GM19099 (cell line): ENCODE measurements at regions not wholly inside any gene's neighbourhood (a gene's known extent, or its start where the extent isn't known, plus 50 kb on each side); places are given as distances from the start of the nearest gene placed in this dataset.

ENCODE experiments used
- POLR2A ChIP-seq: IDR thresholded peaks from 3 replicates; pipeline ENCODE4 v1.6.1; 2011; ENCODE audit warnings: low read depth; ENCODE audit not compliant: insufficient read length; ENCODE audit errors: extremely low read depth

- no peak for TF ChIP-seq POLR2A
Measured at GRCh38 chr1:82728206-82728605, 927.5 kb downstream of the ADGRL2 start.

- TF ChIP-seq POLR2A, result no peak
Measured at GRCh38 chr1:82724246-82724645, 923.5 kb downstream of the ADGRL2 start.

GRCh38 chr1:82722608-82723007, 921.9 kb downstream of the ADGRL2 start:
- no peak for TF ChIP-seq POLR2A

- TF ChIP-seq POLR2A, result no peak
Measured at GRCh38 chr1:82721702-82722101, 921.0 kb downstream of the ADGRL2 start.

GRCh38 chr1:82718719-82719419, 918.1 kb downstream of the ADGRL2 start:
- no peak for TF ChIP-seq POLR2A

GRCh38 chr1:82710091-82710490, 909.4 kb downstream of the ADGRL2 start:
- no peak for TF ChIP-seq POLR2A

GRCh38 chr1:82707681-82708080, 906.9 kb downstream of the ADGRL2 start:
- TF ChIP-seq POLR2A, result no peak

- no peak for TF ChIP-seq POLR2A
Measured at GRCh38 chr1:82706741-82707140, 906.0 kb downstream of the ADGRL2 start.

GRCh38 chr1:82704966-82705365, 904.2 kb downstream of the ADGRL2 start:
- no peak for TF ChIP-seq POLR2A

GRCh38 chr1:82704393-82704792, 903.7 kb downstream of the ADGRL2 start:
- TF ChIP-seq POLR2A, result no peak

- no peak for TF ChIP-seq POLR2A
Measured at GRCh38 chr1:82703951-82704350, 903.2 kb downstream of the ADGRL2 start.

GRCh38 chr1:82700476-82700875, 899.7 kb downstream of the ADGRL2 start:
- TF ChIP-seq POLR2A, result no peak

GRCh38 chr1:82697965-82698364, 897.2 kb downstream of the ADGRL2 start:
- no peak for TF ChIP-seq POLR2A

- TF ChIP-seq POLR2A, result no peak
Measured at GRCh38 chr1:82695443-82695842, 894.7 kb downstream of the ADGRL2 start.

- no peak for TF ChIP-seq POLR2A
Measured at GRCh38 chr1:82690411-82690810, 889.7 kb downstream of the ADGRL2 start.

- TF ChIP-seq POLR2A, result no peak
Measured at GRCh38 chr1:82689217-82689616, 888.5 kb downstream of the ADGRL2 start.

GRCh38 chr1:82686774-82687173, 886.0 kb downstream of the ADGRL2 start:
- TF ChIP-seq POLR2A, result no peak
